Body of pancreas (tissue), 4 donors: ENCODE measurements at regions not wholly inside any gene's neighbourhood (a gene's known extent, or its start where the extent isn't known, plus 50 kb on each side); places are given as distances from the start of the nearest gene placed in this dataset.

ENCODE experiments used
- POLR2A ChIP-seq, 3 donors: fragments of 450-650 bp; IDR thresholded peaks; one replicate each; pipeline ENCODE4 v1.6.1; 2016; ENCODE audit warnings: antibody characterized with exemption in 3 of 3, mild to moderate bottlenecking in 2 of 3
- TF ChIP-seq, protein P1 (sequence below), 7 experiments: fragments of 450-650 bp in 4 of 7; fragments of 200-600 bp in 3 of 7; sonication (generic) in 3 of 7; IDR thresholded peaks; one replicate each; pipeline ENCODE4 v1.5.1; 2016 to 2019; ENCODE audit warnings: antibody characterized with exemption in 7 of 7

DNA sequence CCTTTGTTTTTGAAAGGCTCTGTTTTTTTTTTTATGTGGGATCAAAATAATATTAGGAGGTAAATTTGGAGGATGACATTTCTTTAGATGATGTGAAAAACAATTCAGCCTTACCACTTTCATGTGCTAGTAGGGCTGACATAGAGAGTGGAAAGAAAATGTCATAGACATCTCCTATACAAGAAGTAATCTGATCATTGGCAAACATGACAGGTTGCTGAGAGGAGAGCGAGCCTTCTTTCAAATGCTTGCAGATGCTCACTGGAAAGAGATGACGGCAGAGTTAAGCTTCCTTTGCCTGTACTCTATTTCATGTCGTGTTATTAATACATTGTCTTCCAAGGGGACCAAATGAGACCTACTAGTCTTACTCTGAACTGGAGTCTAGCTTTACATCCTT lies 160.1 kb upstream of the DAP start:
- TF ChIP-seq, protein P1, sequence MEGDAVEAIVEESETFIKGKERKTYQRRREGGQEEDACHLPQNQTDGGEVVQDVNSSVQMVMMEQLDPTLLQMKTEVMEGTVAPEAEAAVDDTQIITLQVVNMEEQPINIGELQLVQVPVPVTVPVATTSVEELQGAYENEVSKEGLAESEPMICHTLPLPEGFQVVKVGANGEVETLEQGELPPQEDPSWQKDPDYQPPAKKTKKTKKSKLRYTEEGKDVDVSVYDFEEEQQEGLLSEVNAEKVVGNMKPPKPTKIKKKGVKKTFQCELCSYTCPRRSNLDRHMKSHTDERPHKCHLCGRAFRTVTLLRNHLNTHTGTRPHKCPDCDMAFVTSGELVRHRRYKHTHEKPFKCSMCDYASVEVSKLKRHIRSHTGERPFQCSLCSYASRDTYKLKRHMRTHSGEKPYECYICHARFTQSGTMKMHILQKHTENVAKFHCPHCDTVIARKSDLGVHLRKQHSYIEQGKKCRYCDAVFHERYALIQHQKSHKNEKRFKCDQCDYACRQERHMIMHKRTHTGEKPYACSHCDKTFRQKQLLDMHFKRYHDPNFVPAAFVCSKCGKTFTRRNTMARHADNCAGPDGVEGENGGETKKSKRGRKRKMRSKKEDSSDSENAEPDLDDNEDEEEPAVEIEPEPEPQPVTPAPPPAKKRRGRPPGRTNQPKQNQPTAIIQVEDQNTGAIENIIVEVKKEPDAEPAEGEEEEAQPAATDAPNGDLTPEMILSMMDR (IDR thresholded peaks at IDR 0.05): no peak
- no peak for TF ChIP-seq POLR2A (IDR thresholded peaks at IDR 0.05)
